NOMO-1 (cell line): ENCODE measurements at regions not wholly inside any gene's neighbourhood (a gene's known extent, or its start where the extent isn't known, plus 50 kb on each side); places are given as distances from the start of the nearest gene placed in this dataset.
A peak's percentile ranks its signal among the peaks of the same experiment; 100 is the strongest.
"Not testable (repeated sequence)": the region's sequence is repeated elsewhere in the genome, so short reads cannot be mapped to it uniquely, and the experiment has no call there.

Experiments
- DNase-seq, 2 experiments: peaks; one replicate each; lab custom pipeline; 2025; ENCODE audit not compliant: unreplicated experiment in 2 of 2; lab: John Stamatoyannopoulos, UW

DNA sequence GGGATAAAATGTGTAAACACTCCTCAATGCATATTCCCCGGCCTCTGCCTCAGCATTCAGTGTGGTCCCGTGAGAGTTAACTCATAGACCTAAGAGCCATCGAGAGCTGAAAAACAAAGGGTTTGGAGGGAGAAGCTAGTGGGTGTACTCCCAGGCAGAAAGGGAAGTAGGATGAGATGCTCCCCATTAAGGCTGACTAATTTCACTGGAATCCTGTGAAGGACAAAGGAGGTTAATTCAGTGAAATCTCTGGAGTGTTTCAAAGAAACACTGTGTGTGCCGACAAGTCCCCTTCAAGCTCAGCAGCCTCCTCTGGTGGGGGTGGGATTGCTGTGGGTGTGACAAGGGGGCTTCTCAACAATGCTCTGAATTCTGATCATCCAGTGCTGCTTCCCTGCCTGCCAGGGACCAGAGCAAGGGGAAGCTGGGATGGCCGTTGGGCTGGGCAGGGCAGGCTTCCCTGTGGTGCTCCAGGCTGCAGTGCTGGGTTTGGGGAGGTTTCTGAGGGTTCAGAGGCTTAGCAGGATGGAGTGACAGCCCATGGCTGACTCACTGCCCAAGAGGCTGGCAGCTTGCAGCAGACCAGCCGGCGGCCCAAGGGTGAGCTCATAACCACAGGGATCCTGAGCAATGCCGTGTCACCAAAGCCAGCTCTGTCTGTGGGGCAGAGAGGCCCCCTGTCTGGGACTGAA, 61.4 kb upstream of the BMAL1 start:
- peak; percentile 18 to 59 for DNase-seq

DNA sequence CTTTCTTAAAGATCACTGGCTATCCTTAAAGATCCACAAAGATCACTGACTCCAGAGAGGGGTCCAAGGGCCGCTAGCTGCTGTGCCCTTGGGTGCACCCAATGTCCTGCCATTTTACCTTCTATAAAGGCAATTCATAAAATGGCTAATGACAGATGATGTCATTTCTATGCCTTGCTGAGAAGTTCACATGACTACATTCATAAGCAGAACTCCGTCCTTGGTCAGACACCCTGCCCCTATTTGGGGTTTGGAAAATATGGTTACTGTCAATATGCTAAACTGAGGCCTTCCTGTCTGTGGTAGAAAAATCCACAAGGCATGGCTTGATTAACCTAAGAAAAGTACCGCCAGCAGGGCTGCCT, 60.9 kb upstream of the BMAL1 start:
- DNase-seq = peak in 1 of 2 experiments; percentile 27

DNA sequence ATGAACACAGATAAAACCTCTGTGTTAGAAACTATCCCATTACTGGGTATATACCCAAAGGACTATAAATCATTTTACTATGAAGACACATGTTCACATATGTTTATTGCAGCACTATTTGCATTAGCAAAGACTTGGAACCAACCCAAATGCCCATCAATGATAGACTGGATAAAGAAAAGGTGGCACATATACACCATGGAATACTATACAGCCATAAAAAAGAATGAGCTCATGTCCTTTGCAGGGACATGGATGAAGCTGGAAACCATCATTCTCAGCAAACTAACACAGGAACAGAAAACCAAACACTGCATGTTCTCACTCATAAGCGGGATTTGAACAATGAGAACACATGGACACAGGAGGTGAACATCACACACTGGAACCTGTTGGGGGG, 58.9 kb upstream of the BMAL1 start:
- DNase-seq = not testable (repeated sequence)

DNA sequence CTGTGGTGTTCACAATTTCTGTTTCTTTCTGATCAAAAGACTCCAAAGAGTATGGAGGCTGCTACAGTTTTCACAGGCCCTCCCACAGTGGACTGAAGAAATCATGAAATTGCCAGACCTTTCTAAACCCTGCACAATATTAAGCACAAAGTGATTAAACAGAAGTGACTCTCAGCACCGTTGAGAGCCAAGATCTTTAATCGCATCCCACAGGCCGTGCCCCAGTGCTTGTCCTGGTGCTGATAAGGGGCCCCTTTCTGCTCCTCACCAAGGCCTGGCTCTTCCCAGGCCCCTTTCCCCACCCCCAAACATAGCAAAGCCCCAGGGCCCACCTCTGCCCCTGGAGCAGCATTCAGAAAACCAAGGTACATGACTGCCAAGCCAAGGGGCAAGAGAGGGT, 57.4 kb upstream of the BMAL1 start:
- DNase-seq = no peak

- DNase-seq = no peak
Observed at GRCh38 chr11:13221722-13222121, 55.9 kb upstream of the BMAL1 start.

DNA sequence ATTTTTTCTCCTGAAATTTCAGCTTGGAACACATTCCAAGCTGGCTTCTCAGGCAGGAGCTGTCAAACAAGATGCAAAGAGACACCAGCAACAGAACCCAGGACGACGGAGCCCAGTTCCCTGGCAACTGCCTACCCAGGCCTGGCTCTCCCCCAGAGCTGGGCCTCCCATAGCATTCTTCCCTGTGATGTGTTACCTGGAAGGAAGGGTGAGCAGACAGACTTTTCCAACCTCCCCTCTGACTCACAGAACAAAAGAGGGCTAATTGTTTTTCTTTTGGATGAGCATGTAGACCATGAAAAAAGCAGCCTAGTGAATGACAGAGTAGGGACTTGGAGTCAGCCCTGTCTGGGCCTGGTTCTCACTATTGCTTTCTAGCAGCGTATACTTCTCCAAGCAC, 55.3 kb upstream of the BMAL1 start:
- no peak for DNase-seq

DNA sequence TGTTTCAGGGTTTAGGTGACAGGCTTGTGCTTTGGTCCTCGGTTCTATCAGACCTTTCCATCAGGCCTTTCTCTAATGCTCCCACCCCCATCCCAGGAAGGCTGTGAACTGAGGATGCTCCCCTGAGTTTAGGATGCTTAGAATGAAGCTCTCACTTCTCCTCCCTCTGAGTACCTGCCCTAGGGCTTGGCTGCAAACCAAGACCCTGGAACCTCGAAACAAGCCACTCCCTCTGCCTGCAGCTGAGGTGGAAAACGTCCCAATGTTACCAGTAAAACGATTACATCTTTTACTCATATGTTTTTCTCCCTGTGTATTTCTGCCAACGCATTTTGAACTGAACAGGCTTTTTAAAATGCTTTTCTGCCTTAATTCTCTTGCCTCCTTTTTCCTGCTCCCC, 54.5 kb upstream of the BMAL1 start:
- no peak for DNase-seq

DNA sequence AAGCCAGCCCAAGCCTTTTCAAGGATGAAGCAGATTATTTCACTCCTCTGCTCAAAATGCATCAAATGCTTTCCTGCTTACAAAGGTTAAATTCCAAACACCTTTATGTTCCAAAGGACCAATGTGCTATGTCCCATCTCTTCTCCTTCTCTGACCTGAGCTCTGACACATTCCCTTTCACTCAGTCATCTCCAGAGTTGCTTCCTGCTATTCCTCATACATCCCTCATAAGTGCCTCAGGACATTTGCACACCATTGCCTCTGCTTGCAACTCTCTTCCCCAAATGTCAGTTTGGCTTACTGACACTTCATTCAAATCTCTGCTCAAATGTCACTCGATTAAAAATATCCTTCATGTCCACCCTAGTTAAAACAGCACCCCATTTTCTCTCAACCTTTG, 53.3 kb upstream of the BMAL1 start:
- no peak for DNase-seq

DNA sequence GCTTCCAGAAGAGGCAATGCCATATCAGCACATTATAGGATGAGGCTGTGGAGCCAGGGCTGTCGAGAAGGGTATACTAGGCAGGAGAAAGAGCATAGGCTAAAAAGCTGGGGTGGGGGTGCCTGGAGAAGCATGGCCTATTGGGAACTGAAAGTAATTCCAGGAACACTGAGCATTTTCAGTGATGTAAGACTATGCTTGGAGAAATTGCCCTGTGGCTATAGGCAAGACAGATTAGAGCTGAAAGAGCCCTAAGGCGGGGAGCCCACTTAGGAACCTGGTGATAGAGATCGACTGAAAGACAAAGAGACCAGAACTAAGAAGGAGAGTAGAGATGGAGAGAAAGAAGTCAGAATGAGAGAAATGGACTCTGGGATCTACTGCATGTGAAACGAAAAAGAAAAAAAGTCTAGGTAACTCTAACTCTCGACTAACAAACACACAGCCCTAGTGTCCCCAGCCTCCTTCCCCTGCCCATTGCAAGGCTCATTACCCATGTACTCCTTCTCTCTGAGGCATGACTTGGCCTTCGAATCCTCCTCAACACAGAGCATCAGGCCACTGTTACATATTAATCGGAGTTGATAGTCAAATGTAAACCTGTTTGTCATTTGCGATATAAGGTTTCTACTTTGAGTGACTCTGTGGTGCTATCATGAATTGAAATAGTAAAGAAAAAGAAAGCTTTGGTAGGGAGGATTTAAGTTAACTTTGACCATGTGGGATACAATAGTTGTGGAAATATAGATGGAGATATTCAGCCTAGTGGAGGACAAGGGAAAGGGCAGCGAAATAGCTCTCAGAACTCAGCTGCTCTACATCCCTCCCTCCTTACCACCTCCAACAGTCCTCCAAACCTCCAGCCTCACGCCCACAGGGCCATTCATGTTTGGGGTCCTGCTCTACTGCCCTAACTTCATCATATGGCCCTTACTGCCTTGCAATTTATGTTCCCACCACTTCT, 52.3 kb upstream of the BMAL1 start:
- peak in 1 of 2 experiments; percentile 2 for DNase-seq

GRCh38 chr11:13227676-13228255, 49.8 kb upstream of the BMAL1 start:
- DNase-seq = no peak
